Skeletal muscle tissue (tissue), 3 donors: ENCODE measurements at regions not wholly inside any gene's neighbourhood (a gene's known extent, or its start where the extent isn't known, plus 50 kb on each side); places are given as distances from the start of the nearest gene placed in this dataset.
"Not testable (repeated sequence)": the region's sequence is repeated elsewhere in the genome, so short reads cannot be mapped to it uniquely, and the experiment has no call there.

Experiments
- H3K27ac ChIP-seq: one replicate; pipeline ENCODE4 v1.7.0; 2013; ENCODE audit warnings: mild to moderate bottlenecking, low read depth, low read length, inconsistent platforms
- H3K27me3 ChIP-seq, 3 donors: one replicate each; pipeline ENCODE4 v1.7.0; 2013; ENCODE audit warnings: low read length in 3 of 3; ENCODE audit not compliant: control insufficient read depth in 3 of 3, insufficient read depth in 3 of 3
- H3K36me3 ChIP-seq, 3 donors: one replicate each; pipeline ENCODE4 v1.7.0; 2013; ENCODE audit warnings: low read length in 3 of 3; ENCODE audit not compliant: control insufficient read depth in 3 of 3, insufficient read depth in 3 of 3
- H3K4me1 ChIP-seq, 3 donors: one replicate each; pipeline ENCODE4 v1.7.0; 2013; ENCODE audit warnings: low read length in 3 of 3, mild to moderate bottlenecking in 3 of 3; ENCODE audit not compliant: control insufficient read depth in 3 of 3, insufficient read depth in 3 of 3
- H3K4me3 ChIP-seq, 3 donors: one replicate each; pipeline ENCODE4 v1.7.0; 2013; ENCODE audit warnings: low read length in 3 of 3
- H3K9ac ChIP-seq, 3 donors: one replicate each; pipeline ENCODE4 v1.7.0; 2013; ENCODE audit warnings: low read length in 3 of 3, mild to moderate bottlenecking in 3 of 3, moderate library complexity in 2 of 3, low read depth in 1 of 3
- H3K9me3 ChIP-seq, 3 donors: one replicate each; pipeline ENCODE4 v1.7.0; 2013; ENCODE audit warnings: low read length in 3 of 3; ENCODE audit not compliant: control insufficient read depth in 3 of 3
- donor health status: Osteomylitis.

GRCh38 chr9:1890816-1891215 lies 124.3 kb upstream of the SMARCA2 start:
- no peak overlapping the region for H3K27ac ChIP-seq
- H3K9ac ChIP-seq, result no peak overlapping the region
- H3K4me3 ChIP-seq, result no peak overlapping the region
- no peaks in the 10 kb centered on the region for H3K9me3 ChIP-seq
- no peaks in the 10 kb centered on the region for H3K36me3 ChIP-seq
- no peaks in the 10 kb centered on the region for H3K4me1 ChIP-seq
- H3K27me3 ChIP-seq, result no peaks in the 10 kb centered on the region

DNA sequence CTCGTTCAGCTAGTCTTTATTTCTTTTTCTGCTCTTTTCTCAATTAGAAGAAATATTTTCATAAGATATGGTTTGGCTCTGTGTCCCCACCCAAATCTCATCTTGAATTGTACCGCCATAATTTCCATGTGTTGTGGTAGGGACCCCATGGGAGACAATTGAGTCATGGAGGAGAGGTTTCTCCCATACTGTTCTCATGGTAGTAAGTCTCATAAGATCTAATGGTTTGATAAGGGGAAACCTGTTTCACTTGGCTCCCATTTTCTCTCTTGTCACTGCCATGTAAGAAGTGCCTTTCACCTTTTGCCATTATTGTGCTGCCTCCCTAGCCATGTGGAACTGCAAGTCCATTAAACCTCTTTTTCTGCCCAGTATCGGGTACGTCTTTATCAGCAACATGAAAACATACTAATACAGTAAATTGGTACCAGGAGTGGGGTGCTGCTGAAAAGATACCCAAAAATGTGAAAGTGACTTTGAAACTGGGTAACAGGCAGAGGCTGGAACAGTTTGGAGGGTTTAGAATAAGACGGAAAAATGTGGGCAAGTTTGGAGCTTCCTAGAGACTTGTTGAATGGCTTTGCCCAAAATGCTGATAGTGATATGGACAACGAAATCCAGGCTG lies 112.0 kb upstream of the SMARCA2 start:
- not testable (repeated sequence) for H3K4me3 ChIP-seq
- peaks cover 0 to 14% (median 3%) of the 10 kb centered on the region in 3 donors for H3K9me3 ChIP-seq

DNA sequence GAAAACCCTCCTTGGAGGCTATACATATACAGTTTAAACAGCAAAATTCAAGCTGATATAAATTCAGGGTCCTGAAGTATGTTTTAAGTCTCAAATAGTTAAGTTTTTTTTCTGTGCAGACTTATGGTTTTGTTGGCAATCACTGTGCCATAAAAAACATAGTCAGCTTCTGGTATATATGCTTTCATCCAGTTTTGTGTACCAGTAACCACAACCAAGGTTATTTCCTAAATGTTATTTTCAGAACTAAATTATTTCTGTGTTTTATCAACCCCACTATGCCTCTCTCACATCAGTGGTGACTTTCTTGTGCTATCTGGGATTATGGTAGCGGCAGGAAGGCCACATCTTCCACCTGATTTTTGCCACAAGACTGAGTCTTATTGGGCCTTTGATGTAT lies 107.7 kb upstream of the SMARCA2 start:
- no peaks in the 10 kb centered on the region for H3K27me3 ChIP-seq
- no peaks in the 10 kb centered on the region for H3K4me1 ChIP-seq
- no peaks in the 10 kb centered on the region for H3K36me3 ChIP-seq
- peaks cover 0 to 6% (median 0%) of the 10 kb centered on the region in 3 donors for H3K9me3 ChIP-seq
- no peak overlapping the region for H3K9ac ChIP-seq
- H3K4me3 ChIP-seq, result no peak overlapping the region
- no peak overlapping the region for H3K27ac ChIP-seq

More for the DNA sequence above, 112.0 kb upstream of the SMARCA2 start:
- not testable (repeated sequence) for H3K4me1 ChIP-seq, H3K27me3 ChIP-seq, H3K9ac ChIP-seq, H3K36me3 ChIP-seq, H3K27ac ChIP-seq

GRCh38 chr9:1909322-1909721 lies 105.8 kb upstream of the SMARCA2 start:
- Histone ChIP-seq H3K27me3 (no peaks in the 10 kb centered on the region), H3K4me3 (no peak overlapping the region), H3K36me3 (no peaks in the 10 kb centered on the region), H3K4me1 (no peaks in the 10 kb centered on the region), H3K9ac (no peak overlapping the region), H3K27ac (no peak overlapping the region), H3K9me3 (no peaks in the 10 kb centered on the region)

DNA sequence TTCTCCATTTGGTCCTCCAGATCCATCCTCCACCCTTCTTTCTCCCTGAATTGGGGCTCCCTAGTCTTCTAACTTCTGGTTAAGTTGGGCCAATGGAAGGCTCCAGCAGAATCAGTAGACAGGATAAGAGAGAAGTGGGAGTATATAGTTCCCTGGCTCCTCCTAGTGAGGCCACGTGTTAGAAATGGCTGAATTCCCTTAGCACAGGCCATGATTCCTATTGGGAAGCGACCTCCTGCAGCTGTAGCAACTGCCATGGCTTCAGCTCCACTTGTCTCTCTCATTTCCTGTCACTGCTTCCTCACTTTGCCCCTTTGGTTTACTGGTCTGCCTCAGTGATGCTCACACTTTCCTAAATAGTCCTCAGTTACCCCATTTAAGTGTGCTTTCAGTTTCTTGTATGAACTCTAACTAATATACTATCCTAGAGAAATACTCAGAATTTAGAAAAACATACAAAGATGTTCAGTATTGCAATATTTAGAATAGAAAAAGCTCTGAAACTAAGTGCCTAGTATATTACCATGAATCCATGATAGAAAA lies 104.8 kb upstream of the SMARCA2 start:
- Histone ChIP-seq H3K9ac (no peak overlapping the region), H3K36me3 (no peaks in the 10 kb centered on the region), H3K9me3 (no peaks in the 10 kb centered on the region), H3K4me3 (no peak overlapping the region), H3K4me1 (no peaks in the 10 kb centered on the region), H3K27ac (no peak overlapping the region), H3K27me3 (no peaks in the 10 kb centered on the region)

DNA sequence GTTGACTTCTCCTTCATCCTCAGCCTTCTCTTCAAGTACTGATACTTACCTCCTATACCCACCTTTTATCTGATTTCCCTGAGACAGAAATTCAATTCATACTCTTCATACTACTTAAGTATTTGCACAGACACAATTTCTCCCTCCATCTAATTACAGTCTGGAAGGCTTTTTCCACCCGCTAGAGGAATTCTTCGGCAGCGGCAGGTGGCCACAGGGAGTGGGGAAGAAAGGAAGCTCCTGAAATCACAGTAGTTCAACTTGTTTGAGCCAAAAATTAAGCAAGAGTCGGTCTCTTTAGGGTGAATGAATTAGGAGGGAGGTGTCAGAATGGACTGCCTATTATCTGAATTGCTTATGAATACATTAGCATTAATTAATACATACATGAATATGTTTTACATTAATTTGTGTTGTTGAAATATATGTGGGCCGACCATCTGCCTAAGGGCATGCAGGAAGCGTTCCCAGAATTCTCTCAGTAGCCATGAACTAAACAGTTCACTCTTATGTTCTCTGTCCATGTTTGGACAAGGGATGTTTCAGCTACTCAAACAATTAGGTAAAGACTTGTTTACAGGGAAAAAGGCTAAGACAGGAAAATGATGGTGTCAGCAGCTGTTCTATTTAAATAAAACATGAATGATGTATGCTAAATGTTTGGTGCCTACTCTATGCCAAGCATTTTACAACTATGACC lies 101.4 kb upstream of the SMARCA2 start:
- Histone ChIP-seq H3K27ac (no peak overlapping the region), H3K4me1 (no peaks in the 10 kb centered on the region), H3K9ac (no peak overlapping the region), H3K9me3 (no peaks in the 10 kb centered on the region), H3K36me3 (no peaks in the 10 kb centered on the region), H3K27me3 (peaks cover 0 to 7% (median 4%) of the 10 kb centered on the region in 3 donors), H3K4me3 (no peak overlapping the region)

- H3K27ac ChIP-seq, result no peak overlapping the region
- H3K36me3 ChIP-seq, result no peaks in the 10 kb centered on the region
- H3K4me3 ChIP-seq, result no peak overlapping the region
- H3K4me1 ChIP-seq, result no peaks in the 10 kb centered on the region
- H3K27me3 ChIP-seq, result peaks cover 0 to 7% (median 4%) of the 10 kb centered on the region in 3 donors
- no peaks in the 10 kb centered on the region for H3K9me3 ChIP-seq
- no peak overlapping the region for H3K9ac ChIP-seq
Measured at GRCh38 chr9:1916095-1916494, 99.1 kb upstream of the SMARCA2 start.

GRCh38 chr9:1916655-1917054 lies 98.5 kb upstream of the SMARCA2 start:
- no peak overlapping the region for H3K4me3 ChIP-seq
- H3K9ac ChIP-seq, result no peak overlapping the region
- H3K27me3 ChIP-seq, result peaks cover 0 to 7% (median 4%) of the 10 kb centered on the region in 3 donors

GRCh38 chr9:1917396-1917935 lies 97.7 kb upstream of the SMARCA2 start:
- no peak overlapping the region for H3K4me3 ChIP-seq
- H3K9ac ChIP-seq, result no peak overlapping the region
- H3K9me3 ChIP-seq, result no peaks in the 10 kb centered on the region
- H3K36me3 ChIP-seq, result no peaks in the 10 kb centered on the region
- no peak overlapping the region for H3K27ac ChIP-seq
- H3K27me3 ChIP-seq, result peaks cover 0 to 7% (median 4%) of the 10 kb centered on the region in 3 donors
- no peaks in the 10 kb centered on the region for H3K4me1 ChIP-seq

More at GRCh38 chr9:1916655-1917054, 98.5 kb upstream of the SMARCA2 start:
- Histone ChIP-seq H3K4me1 (no peaks in the 10 kb centered on the region), H3K36me3 (no peaks in the 10 kb centered on the region), H3K27ac (no peak overlapping the region), H3K9me3 (no peaks in the 10 kb centered on the region)

DNA sequence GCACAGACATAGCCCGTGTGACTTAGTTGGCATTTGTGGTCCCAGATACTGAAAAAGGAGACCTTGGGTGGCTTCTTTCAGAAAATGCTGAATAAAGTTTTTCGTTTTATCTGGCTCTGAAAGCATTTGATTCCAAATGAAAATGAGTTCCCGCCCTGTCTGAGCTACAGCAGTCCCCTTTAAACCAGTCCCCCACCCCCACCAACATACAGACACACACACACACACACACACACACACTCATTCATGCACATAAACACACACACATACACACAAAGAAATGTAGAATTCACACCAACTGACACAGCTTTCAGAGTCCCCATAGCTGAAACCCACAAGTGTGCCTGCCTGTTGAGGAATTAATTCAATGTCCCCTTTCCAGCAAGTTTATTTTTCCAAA lies 97.0 kb upstream of the SMARCA2 start:
- H3K36me3 ChIP-seq, result no peaks in the 10 kb centered on the region
- no peak overlapping the region for H3K9ac ChIP-seq
- no peak overlapping the region for H3K4me3 ChIP-seq
- H3K9me3 ChIP-seq, result no peaks in the 10 kb centered on the region
- peaks cover 0 to 7% (median 4%) of the 10 kb centered on the region in 3 donors for H3K27me3 ChIP-seq
- H3K27ac ChIP-seq, result no peak overlapping the region
- H3K4me1 ChIP-seq, result no peaks in the 10 kb centered on the region
